ENCODE measurements at regions not wholly inside any gene's neighbourhood (a gene's known extent, or its start where the extent isn't known, plus 50 kb on each side); places are given as distances from the start of the nearest gene placed in this dataset.

DNA sequence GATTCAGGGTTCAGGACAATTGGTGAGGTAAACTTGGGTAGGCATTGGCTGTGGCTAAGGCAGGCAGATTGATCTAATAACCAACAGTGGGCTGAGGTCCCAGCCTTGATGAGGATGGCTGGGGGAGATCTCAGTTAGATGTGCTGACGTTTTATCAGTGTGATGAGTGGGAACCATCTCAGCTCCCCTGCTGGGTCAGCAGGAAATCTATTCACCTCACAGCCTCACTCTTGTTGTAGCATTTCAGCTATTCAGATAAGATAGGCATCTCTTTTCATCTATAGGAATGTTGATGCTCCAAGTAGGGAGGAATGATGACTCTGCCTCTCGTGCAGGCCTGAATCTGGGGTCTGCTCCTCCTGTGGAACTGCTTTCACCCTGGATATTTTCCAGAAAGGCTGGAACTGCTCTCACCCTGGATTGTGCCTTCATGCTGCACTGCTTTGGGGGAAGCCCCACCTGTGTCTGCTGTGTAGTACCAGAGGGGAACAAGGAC, 973.7 kb downstream of the NSUN3 start:
- DNase-seq = no peak

DNA sequence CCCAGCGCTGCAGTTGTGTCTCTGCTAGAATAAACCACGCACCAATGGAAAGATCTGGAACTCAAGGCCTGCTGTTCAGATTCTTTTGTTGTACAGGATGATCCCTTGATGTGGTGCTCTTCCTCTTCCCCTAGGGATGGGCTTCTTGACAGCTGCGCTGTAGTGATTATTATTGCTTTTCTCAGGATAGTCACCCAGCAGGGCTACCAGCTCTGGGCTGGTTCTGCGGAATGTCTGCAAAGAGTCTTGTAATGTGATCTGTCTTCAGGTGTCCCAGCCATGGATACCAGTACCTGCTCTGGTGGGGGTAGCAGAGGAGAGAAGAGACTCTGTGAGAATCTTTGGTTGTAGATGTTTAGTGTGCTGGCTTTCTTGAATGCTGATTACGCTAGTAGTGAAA, 974.2 kb downstream of the NSUN3 start:
- DNase-seq = no peak

DNA sequence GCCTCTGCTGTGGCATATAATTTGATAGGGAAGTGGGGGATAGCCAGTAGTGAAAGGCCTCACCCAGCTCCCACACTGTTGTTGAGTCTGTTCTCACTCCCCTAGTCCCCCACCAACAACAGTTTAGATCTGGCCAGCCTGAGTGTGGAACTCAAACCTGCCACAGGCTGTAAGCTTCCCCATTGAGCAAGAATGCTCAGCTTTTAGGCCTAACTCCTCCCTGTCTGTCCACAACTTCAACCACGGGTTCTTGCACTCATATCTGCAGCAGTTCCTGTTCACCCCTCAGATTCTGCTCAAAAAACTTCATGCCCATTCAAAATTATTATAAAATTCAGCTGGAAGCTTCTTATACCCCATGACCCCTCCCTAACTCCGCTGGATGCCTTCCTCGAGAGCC, 975.1 kb downstream of the NSUN3 start:
- no peak for DNase-seq

DNA sequence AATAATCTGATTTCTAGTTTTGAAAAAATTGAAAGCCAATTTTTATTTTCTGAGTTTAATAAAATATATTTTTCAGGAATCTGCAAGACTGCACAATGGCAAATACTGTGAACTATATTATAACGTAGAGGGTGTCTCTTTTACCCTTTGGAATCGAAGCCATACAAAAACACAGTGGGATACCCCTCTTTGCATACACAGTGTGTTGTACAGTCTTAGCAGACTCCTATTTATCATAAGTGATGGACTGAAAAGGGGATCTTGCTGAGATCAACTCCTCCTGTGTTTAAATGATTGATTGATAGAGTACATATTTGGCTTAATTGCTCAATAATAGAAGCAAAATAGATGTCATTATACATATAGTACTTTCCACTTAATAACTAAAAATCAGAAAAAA, 981.2 kb downstream of the NSUN3 start:
- DNase-seq = no peak

DNA sequence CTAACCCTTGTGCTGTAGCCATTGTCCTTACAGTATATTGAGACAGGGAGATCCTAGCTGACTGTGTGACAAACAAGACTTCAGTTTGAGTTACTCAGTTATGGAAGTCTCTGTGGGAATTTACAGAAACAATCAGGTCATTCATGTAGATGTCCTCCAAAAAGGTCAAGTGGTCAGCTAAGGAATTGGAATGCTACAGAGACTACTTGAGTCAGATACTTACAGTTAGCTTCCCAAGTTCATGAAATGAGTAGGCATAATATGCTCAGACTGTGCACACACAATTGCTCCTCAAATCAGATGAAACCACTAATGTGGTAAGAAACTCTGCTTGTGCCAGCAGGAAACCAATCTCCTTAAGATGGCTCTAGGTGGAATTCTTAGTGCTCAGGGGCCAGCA, 985.7 kb downstream of the NSUN3 start:
- DNase-seq = no peak

DNA sequence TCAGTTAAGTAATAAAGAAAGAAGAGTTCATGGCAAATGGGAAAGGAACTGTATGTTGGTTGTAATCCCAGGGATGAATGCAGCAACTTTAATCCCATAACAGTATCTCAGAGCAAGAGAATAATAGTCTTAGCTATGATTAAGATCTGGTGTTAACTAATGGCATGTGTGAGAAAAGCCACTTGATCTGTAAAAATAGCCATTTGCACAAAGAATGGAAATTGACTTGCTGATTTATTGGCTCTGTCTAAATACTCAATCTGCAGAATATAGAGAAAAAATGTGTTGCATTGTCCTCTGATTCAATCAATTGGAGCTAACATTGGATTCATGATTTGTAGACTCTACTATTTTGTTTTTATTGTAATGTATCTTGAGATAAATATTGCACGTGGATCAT, 987.0 kb downstream of the NSUN3 start:
- DNase-seq = no peak

DNA sequence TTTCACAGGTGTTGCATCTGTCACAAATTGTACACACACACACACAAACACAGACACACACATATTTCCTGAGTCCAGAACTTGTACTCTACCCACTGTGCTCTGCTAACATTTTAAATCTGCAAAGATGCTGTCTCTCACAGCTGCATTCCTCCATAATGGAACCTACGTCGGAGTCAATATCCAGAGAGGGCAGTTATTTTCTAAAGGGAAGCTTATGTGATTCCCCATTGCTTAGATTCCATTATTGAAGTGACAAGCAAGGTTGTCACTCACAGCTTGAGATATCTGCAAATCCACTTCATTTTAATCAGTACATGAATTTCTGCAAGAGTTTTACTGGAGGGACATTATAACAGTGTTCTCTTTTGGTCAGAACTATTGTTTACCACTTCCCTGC, 992.4 kb downstream of the NSUN3 start:
- no peak for DNase-seq

DNA sequence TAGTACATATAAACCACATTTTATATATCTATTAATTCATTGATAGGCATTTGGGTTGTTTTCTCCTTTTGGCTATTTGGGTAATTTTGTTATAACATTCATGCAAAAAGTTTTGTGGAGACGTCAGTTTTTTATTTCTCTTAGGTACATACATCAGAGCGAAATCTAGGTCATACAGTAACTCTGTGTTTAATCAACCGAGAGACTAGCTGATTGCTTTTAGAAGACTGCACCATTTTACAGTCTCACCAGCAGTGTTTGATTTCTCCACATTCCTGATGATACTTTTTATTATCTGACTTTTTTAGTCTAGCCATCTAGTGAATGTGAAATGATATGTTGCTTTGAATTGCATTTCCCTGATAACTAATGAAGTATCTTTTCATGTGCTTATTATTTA, 1019.3 kb downstream of the NSUN3 start:
- DNase-seq = peak; percentile 24

DNA sequence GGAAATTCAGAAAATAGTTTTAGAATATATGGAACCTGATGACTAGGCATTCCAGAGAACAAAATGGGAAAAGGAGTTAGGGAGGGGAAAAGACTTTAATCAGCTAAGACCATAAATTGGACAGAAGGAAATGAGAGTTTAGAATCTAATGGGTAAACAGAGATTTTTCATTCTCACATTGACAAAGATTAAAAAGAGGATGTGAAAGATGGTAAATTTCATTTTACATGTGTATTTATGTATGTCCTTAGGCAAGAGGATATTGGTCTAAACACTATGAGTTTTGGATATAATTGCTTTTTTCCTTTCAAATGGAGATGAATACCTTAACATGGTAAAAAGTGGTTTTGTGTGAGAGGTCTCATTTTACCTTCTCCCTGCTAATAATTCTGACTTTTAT, 1021.9 kb downstream of the NSUN3 start:
- DNase-seq = no peak

DNA sequence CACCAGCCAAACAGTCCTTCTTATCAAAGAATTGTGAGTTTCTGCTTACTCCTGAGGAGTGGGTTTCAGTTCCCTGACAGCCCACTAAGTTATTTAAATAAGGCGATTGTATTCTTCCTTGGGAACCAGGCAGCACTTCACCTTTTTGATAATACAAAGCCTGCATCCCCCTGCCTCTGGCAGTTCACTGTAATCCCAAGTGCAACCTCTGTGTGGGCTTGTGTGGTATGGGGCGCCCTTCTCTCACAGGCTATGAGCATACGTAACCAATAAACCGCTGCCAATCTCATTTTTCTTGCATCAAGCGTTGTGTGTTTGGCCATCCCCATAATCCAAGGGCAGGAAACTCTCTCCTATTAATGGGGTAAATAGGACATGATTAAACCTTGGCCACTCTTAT, 1025.6 kb downstream of the NSUN3 start:
- DNase-seq = no peak

DNA sequence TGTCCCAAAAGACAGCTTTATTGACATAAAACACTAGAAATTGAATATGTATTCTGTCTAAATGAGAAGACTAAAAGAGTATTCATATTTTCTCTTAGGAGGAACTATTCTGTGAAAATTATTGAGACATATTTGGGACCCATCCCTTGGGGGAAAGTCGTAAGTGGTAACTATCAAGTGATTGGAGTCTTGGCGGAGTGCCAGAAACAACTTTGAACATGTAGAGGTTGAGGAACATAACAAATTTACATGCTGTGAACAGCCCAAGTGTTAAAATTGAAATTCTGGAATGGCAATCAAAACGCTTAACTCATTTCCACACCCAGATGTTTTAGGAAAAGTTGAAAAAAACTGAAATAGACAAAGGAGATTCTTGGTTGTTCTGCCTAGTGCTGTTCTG, 1034.6 kb downstream of the NSUN3 start:
- no peak for DNase-seq

DNA sequence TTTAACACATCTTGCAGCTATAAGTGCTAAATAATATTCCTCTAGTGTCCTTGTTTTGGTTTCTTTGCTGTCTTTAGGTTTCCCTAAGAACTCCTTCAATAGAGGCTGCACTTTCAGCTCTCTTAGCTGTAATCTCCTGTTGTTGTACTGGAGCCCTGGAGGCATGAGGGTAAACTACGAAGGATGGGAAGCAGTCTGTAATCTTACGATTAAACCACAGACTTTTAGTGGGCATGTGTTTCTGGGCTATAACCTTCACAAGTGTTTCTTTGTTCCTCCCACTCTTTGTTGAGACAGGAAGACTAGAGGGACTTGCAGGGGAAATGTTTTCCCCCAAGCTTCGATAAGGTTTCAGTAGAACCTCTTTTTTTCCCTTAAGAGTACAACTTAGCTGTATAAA, 1058.1 kb downstream of the NSUN3 start:
- no peak for DNase-seq

DNA sequence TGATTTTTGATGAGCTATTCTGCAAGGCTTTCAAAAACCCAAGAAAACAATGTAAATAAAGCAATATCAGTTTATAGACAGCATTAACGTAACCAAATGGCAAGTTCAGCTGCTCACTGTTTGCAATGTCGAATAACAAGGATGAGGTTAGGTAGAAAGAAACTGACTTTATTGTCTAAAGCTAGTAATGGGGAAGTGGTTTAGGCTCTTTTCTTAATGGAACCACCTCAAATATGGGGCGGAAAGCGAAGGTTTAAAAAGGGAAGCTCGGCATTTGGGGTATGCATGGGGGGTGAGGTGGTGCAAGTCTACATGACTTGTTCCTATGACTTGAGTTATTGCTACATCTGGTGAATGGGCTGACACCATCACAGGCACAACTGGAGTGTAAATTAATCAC, 1060.2 kb downstream of the NSUN3 start:
- DNase-seq = no peak

DNA sequence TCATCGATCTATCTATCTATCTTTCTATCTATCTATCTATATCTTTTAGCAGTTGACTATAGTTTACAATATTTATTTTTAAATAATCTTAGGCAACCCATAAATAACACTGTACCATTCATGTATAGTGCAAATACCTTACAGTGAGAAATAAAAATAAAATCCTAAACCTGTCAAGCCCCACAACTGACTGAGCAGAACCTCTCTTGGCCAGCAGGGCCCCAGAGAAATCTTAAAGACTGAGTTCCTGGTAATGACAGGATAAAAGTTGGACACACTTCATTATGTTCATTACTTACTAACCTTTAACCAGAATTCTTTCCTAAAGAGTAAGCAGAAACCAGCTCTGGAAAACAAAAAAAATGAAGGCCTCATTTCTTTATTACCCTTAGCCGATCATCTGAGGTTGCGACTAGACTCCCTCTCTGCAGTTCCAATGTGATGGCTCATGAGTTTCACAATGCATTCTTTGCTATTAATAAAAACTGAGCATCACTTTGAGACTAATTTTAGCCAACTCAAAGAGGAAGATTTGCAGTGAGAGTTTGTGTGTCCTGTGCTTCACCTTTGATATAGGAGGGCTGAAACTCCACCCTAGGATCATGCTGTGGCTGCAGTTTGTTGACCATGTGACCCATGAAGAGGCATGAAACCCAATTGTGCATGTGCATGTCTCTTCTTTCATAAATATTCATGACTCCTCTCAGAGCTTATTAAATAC, 1072.0 kb downstream of the NSUN3 start:
- DNase-seq = no peak

DNA sequence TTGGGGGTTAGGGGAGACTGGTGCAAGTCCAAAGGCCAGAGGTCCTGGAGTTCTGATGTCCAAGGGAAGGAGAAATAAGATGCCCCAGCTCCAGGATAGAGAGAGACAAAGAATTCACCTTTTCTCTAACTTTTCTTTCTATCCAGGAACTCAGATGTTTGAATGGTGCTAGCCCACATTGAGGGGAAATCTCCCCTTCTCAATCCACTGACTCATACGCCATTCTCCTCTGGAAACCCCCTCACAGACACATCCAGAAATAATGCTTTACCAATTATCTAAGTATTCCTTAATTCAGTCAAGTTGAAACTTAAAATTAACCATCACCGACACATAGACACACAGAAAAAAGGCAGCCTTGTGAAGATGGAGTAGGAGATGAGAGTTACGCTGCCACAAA, 1085.2 kb downstream of the NSUN3 start:
- DNase-seq = no peak

DNA sequence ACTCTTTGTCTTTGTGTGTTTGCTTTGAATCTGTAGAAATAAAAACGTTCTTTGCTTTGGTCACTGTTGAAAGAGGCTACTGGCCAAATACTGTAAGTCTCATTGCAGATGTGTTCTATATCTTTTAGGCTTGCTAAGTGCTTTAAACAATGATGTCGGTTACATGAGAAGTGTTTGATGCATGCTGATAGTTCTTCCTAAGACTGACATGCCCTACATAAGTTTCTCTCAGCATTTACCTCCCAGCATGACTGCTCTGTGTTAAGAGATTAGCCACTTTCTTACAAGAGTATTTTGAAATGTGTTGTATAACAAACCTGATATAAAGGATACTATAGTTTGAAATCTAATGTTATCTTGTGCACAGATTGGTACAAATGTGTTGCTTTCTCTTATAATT, 1088.7 kb downstream of the NSUN3 start:
- no peak for DNase-seq

DNA sequence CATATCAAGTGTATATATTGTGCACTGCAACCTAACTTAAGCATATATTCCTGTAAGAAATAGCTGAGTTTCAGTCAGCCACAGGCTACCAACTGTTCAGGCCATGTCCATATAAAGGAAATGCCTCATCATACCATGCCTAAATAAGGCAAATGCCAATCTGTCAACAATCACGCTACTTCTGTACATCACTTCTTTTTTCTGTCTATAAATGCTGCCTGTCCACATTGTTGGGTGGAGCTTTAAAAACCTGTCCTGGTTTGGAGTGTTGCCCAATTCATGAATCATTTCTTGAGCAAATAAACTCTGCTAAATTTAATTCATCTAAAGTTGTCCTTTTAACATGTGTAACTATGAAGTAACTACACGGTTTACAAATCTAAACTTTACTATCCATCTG, 1091.9 kb downstream of the NSUN3 start:
- DNase-seq = no peak

DNA sequence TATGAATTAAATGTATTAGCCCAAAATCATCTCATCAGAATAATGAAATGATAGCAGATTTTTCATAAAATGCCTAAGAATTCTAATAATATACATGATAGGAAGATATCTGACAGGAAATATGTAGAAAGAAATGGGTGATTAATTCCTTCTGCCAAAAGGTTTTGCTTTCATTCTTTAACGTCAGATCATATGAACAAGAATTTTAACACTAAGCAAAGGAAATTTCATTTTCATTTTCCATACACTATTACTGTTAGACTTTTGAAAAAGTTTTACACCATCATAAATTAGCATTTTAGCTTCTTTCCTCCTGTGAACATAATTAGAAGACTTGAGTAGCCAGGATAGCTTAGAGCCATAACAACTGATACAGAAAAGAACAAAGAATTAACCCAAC, 1099.9 kb downstream of the NSUN3 start:
- no peak for DNase-seq

DNA sequence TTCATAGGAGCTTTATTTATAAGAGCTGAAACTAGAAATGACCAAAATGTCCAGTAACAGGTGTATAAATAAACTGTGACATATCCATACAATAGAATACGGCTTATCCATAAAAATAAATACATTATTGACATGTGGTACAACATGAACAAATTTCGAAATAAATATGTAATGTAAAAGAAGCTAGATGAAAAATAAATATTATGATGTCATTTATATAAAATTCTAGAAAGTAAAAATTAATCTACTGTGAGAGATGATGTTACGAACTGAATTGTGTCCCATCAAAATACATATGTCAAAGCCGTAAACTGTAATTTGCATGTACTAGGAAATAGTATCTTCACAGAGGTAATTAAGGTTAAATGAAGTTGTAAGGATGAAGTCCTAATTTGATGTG, 1104.9 kb downstream of the NSUN3 start:
- no peak for DNase-seq

DNA sequence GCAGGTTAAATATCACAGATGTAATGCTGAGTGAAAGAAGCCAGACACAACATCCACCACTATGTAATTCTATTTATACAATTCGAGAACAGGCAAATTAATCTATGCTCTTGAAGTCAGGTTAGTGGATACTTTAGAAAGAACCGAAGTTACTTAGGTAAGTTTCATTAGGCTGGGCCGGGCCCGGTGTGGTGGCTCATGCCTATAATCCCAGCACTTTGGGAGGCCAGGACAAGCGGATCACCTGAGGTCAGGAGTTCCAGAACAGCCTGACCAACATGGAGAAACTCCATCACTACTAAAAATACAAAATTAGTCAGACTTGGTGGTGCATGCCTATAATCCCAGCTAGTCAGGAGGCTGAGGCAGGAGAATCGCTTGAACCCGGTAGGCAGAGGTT, 1105.7 kb downstream of the NSUN3 start:
- DNase-seq = no peak

DNA sequence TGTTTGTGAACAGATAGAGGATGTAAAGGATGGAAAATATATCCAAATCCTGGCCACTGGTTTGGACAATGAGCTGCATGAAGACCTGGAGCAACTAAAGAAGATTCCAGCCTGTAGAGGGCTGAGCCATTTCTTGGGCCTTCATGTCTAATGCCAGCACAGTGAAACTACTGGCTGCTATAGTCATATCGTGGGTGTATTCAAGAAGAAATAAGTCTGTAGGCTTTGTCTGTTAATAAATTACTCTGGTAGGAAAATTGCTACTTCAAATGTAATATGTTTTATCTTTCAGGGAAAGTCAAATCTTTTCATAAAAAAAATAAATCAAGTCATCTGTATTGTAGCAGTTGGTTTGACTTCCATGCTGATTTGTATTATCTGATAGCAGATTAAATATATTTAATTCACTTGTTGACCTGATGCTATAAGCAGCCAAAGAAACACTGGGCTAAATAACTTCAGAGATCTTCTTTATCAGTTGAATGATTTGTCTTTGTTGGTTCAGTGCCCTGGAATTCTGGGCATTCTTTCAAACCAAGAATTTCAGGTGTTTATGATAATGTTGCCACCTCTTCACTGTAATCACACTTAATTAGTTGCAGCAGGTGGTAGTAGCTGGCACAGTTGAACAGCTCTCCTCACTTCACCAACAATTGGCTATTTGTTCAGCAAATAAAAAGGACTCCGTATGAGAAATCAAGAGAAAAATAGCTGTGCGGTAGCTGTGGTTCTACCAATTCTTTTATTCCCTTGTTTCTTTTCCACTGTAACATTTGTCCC, 1109.5 kb downstream of the NSUN3 start:
- DNase-seq = no peak

DNA sequence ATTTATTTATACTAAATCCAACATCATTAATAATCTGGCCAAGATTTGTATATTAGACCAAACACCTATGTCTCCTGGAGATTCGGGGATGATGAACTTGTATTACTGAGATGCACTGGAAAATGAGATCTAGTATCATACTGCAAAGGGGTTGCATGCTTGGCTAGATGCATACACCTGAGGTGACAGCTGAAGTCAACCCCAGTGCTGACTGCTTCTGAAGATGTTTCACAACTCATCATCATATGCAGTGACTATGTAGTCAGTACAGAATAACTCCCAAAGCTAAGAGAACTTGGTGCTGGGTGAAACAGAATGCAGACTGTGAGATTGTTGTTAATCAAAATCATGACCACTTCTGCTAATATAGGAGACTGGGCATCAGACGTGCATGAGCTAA, 1114.2 kb downstream of the NSUN3 start:
- DNase-seq = no peak

DNA sequence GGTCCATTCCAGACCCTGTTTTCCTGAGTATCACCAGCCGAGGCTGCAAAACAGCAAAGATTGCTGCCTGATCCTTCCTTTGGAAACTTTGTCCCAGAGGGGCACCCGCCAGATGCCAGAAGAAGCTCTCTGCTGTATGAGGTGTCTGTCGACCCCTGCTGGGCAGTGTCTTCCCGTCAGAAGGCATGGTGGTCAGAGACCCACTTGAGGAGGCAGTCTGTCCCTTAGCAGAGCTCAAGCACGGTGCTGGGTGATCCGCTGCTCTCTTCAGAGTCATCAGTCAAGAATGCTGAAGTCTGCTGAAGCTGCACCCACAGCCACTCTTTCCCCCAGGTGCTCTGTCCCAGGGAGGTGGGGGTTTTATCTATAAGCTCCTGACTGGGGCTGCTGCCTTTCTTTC, 1121.2 kb downstream of the NSUN3 start:
- DNase-seq = no peak

DNA sequence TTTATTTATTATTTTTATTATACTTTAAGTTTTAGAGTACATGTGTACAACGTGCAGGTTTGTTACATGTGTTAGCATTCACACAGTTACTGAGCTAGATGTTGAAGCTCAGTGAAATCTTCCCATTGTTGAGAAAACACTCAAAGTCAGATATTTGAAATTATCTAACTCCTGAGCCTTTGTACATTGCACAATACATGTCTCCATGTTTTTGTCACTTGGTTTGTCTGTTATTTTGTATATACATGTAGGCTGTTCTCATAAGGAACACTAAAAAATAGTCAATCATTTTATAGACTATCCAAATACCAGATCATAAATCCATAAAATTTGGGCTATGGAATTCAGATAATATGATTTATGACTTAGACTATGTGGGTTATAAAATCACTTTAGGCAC, 1126.5 kb downstream of the NSUN3 start:
- DNase-seq = no peak

DNA sequence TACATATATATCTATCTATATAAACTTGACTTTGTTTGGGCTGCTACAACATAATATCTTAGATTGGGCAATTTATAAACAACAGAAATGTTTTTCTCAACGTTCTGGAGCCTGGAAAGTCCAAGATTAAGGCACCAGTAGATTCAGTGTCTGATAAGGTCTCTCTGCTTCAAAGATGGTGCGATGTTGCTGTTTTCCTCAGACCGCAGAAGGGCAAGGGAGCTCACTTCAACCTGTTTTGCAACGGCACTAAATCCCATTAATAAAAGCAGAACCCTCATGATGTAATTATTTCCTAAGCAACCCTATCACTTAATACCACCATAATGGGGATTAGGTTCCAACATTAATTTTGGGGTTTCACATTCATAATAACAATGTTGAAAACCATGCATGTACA, 1134.8 kb downstream of the NSUN3 start:
- no peak for DNase-seq
